Breast epithelium (tissue), 4 donors: ENCODE measurements at regions not wholly inside any gene's neighbourhood (a gene's known extent, or its start where the extent isn't known, plus 50 kb on each side); places are given as distances from the start of the nearest gene placed in this dataset.

ENCODE experiments used
- DNase-seq, 2 donors: peaks; one replicate each; pipeline ENCODE4 v3.0.0-alpha.2; 2019; ENCODE audit warnings: low spot score in 2 of 2
- H3K27ac ChIP-seq, 2 donors: fragments of 200-600 bp; sonication (generic) in 1 of 2; one replicate each; pipeline ENCODE4 v1.5.1; 2016 to 2019; ENCODE audit warnings: mild to moderate bottlenecking in 1 of 2
- H3K27me3 ChIP-seq, 2 donors: fragments of 200-600 bp; sonication (generic) in 1 of 2; one replicate each; pipeline versions ENCODE4 v1.5.1 to v1.6.0; 2017 to 2019; ENCODE audit warnings: control low read depth in 1 of 2, mild to moderate bottlenecking in 1 of 2
- H3K36me3 ChIP-seq: fragments of 200-600 bp; one replicate; pipeline ENCODE4 v1.5.1; 2019
- H3K4me1 ChIP-seq, 2 donors: fragments of 200-600 bp; sonication (generic); one replicate each; pipeline ENCODE4 v1.5.1; 2016 to 2019; ENCODE audit warnings: control low read depth in 1 of 2
- H3K4me3 ChIP-seq, 3 donors: fragments of 200-600 bp; sonication (generic); 1 replicate in 2 of 3; 2 replicates in 1 of 3; pipeline ENCODE4 v1.5.1; 2016 to 2019; ENCODE audit warnings: mild to moderate bottlenecking in 3 of 3, moderate library complexity in 2 of 3
- H3K9me3 ChIP-seq, 2 donors: fragments of 200-600 bp; sonication (generic) in 1 of 2; one replicate each; pipeline ENCODE4 v1.5.1; 2016 to 2019; ENCODE audit warnings: control low read depth in 1 of 2
- CTCF ChIP-seq, 3 donors: fragments of 450-650 bp; IDR thresholded peaks; one replicate each; pipeline ENCODE4 v1.5.1; 2016 to 2017; ENCODE audit warnings: antibody characterized with exemption in 3 of 3, mild to moderate bottlenecking in 3 of 3, moderate library complexity in 3 of 3
- POLR2A ChIP-seq: fragments of 450-650 bp; IDR thresholded peaks from one replicate; pipeline ENCODE4 v1.6.1; 2016; ENCODE audit warnings: antibody characterized with exemption, mild to moderate bottlenecking, moderate library complexity
- POLR2AphosphoS5 ChIP-seq, 3 donors: sonication (generic); formaldehyde crosslinking; IDR thresholded peaks; one replicate each; pipeline ENCODE4 v1.6.1; 2017; ENCODE audit warnings: antibody characterized with exemption in 3 of 3
- intact Hi-C: fragments of 100-400 bp; cut with DNase I; formaldehyde crosslinking; loops from one replicate; pipeline ENCODE4 v1.15.1; 2023; ENCODE audit warnings: low total_unique reads

DNA sequence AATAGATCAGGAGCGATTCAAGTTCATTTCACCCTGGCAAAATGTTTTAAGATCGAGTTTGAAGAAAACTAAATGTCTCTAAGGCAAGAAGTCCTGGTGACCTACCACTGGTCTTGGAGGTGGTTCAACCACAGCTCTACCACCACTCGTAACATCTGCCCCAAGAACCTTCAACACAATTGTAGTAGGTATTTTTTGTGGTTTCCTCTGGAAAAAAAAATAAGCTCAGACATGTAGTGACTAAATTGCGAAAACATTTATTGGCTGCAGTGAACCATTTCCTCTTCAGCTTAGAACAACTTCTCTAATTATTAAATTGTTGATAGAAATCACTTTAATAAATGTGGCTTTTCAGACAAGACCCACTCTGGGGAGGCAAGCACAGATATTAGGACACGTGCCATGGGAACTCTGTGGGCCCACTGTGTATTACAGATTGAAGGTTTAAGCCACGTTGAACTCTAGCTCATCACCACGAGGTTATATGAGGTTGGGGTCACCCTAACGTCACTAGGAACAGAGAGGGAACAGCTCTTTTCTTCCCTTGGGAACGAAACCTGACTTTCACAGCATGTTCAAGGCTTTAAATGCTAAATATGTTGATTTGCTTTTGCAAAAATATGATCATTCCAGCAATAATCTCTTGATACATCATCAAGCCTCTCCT, 142.9 kb downstream of the HSD17B3 start:
- no peaks in the 10 kb centered on the region for H3K36me3 ChIP-seq
- DNase-seq, result no peak
- H3K4me1 ChIP-seq, result peaks cover 0 to 4% of the 10 kb centered on the region in 2 donors
- H3K27me3 ChIP-seq, result peaks cover 0 to 9% of the 10 kb centered on the region in 2 donors
- no peak overlapping the region for H3K4me3 ChIP-seq
- TF ChIP-seq CTCF (IDR thresholded peaks at IDR 0.05) (no peak), POLR2A (no peak), POLR2AphosphoS5 (IDR thresholded peaks at IDR 0.05) (no peak)
- H3K9me3 ChIP-seq, result peaks cover 0 to 6% of the 10 kb centered on the region in 2 donors
- intact Hi-C loops, result no loop called here
- H3K27ac ChIP-seq, result no peak overlapping the region

DNA sequence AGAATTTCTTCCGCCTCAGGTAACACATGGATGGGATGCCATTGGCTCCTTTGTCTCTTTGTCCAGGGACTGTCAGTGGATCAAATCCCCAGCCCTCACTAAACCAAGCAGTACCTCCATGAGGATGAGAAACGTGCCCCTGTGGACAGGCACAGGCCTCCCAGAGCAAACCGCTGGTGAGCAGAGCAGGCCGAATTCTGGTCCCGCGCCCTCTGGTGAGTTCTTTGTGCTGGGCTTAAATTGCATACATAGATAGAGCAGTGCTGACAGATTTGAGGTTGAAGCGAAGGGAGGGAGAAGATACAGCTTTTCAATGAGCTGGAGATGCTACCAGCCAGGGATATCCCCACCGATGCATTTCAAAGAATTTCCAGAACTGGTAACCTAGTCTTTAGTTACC, 143.8 kb downstream of the HSD17B3 start:
- intact Hi-C loops, result no loop called here
- Histone ChIP-seq H3K36me3 (no peaks in the 10 kb centered on the region), H3K4me1 (peaks cover 0 to 4% of the 10 kb centered on the region in 2 donors), H3K27ac (no peak overlapping the region), H3K27me3 (peaks cover 0 to 3% of the 10 kb centered on the region in 2 donors), H3K4me3 (no peak overlapping the region), H3K9me3 (peaks cover 0 to 6% of the 10 kb centered on the region in 2 donors)
- TF ChIP-seq POLR2AphosphoS5 (IDR thresholded peaks at IDR 0.05), result no peak
- TF ChIP-seq POLR2A, result no peak
- TF ChIP-seq CTCF (IDR thresholded peaks at IDR 0.05), result no peak
- DNase-seq, result no peak

DNA sequence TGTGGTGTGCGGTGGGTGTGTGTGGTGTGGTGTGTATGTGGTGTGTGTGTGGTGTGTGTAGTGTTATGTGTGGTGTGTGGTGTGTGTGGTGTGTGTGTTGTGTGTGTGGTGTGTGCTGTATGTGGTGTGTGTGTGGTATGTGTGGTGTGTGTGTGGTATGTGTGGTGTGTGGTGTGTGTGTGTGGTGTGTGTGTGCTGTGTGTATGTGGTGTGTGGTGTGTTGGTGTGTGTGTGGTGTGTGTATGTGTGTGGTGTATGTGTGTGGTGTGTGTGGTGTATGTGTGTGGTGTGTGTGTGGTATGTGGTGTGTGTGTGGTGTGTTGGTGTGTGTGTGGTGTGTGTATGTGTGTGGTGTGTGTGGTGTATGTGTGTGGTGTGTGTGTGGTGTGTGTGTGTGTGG, 144.3 kb downstream of the HSD17B3 start:
- no peak for DNase-seq
- intact Hi-C loops, result no loop called here
- TF ChIP-seq POLR2A (no peak), POLR2AphosphoS5 (IDR thresholded peaks at IDR 0.05) (no peak), CTCF (IDR thresholded peaks at IDR 0.05) (no peak)
- no peak overlapping the region for H3K4me3 ChIP-seq
- H3K27ac ChIP-seq, result no peak overlapping the region
- H3K9me3 ChIP-seq, result peaks cover 0 to 6% of the 10 kb centered on the region in 2 donors
- H3K36me3 ChIP-seq, result no peaks in the 10 kb centered on the region
- H3K4me1 ChIP-seq, result peaks cover 0 to 4% of the 10 kb centered on the region in 2 donors
- H3K27me3 ChIP-seq, result peaks cover 0 to 3% of the 10 kb centered on the region in 2 donors

DNA sequence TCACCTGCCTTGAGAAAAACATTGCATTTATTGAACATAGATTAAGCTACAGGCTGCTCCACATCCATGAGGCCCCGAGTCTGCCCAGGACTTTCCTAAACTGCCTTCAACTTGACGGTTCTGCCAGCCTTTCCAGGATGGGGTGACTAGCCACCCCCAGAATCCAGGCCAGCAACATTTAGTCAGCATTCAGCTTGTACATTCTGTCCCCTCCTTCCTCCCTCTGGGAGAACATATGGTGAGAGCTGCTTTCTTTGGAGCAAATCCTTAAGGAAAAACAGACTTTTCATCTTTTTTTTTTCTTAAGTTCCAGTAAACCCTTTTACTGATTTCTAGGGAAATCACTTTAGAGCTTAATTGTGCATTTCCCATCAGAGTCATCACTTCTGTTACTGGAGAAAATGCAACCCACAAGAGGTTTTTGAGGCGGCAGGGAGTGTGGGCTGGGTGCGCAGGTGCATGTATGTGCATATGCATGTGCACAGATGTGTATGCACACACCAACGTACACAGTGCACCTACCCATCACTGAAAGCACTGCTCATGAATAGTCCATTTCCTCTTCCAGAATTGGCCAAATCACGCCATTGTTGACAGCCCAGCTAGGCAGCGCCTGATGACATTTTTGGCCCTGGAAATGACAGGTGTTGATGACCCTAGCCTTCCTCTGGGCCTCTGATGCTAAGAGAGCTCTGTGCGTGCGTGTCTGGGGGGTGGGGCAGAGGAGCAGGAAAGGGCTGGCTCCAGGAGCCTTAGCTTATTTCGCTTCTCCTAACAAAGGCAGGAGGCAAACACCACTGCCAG, 145.6 kb downstream of the HSD17B3 start:
- Histone ChIP-seq H3K9me3 (peaks cover 0 to 6% of the 10 kb centered on the region in 2 donors), H3K4me3 (no peak overlapping the region), H3K36me3 (no peaks in the 10 kb centered on the region), H3K27me3 (peaks cover 0 to 3% of the 10 kb centered on the region in 2 donors), H3K27ac (no peak overlapping the region), H3K4me1 (peaks cover 0 to 4% of the 10 kb centered on the region in 2 donors)
- no peak for DNase-seq
- intact Hi-C loops, result no loop called here
- no peak for TF ChIP-seq POLR2A
- TF ChIP-seq CTCF (IDR thresholded peaks at IDR 0.05), result no peak
- no peak for TF ChIP-seq POLR2AphosphoS5 (IDR thresholded peaks at IDR 0.05)

DNA sequence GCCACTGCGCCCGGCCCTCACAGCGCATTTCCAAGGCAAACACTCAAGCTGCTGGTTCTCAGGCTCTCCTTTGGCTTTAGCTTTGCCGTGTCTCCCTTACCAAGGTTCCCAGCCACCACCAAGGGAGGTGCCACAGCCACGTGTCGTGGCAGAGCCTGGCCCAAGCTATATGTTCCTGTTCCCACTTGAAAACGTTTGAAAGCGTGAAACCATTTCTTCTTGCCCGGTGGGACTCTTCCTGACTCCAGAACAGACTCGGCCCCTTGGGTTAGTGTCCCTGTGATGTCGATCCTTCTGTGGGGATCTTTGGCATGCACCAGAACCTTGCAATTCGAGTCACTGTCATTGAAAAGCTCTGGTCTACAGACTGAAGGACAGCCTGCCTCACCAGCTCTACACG, 147.9 kb downstream of the HSD17B3 start:
- no peak for TF ChIP-seq CTCF (IDR thresholded peaks at IDR 0.05)
- no peak for TF ChIP-seq POLR2A
- TF ChIP-seq POLR2AphosphoS5 (IDR thresholded peaks at IDR 0.05), result no peak
- H3K9me3 ChIP-seq, result no peaks in the 10 kb centered on the region
- intact Hi-C loops, result no loop called here
- no peak for DNase-seq
- H3K27me3 ChIP-seq, result peaks cover 0 to 9% of the 10 kb centered on the region in 2 donors
- H3K27ac ChIP-seq, result no peak overlapping the region
- no peak overlapping the region for H3K4me3 ChIP-seq
- peaks cover 0 to 1% of the 10 kb centered on the region in 2 donors for H3K4me1 ChIP-seq
- no peaks in the 10 kb centered on the region for H3K36me3 ChIP-seq
